HG02678 (cell line): ENCODE measurements at regions not wholly inside any gene's neighbourhood (a gene's known extent, or its start where the extent isn't known, plus 50 kb on each side); places are given as distances from the start of the nearest gene placed in this dataset.

ENCODE experiments used
- ATAC-seq: cut with Tn5 transposase; IDR thresholded peaks from one replicate; pipeline ENCODE4 v1.9.1; 2021; ENCODE audit warnings: mild to moderate bottlenecking, moderate library complexity; ENCODE audit not compliant: unreplicated experiment

GRCh38 chr6:109235481-109236038, 140.3 kb downstream of the CEP57L1 start:
- no peak for ATAC-seq

- no peak for ATAC-seq
Measured at GRCh38 chr6:109230453-109230852, 135.1 kb downstream of the CEP57L1 start.

- ATAC-seq, result no peak
Measured at GRCh38 chr6:109229536-109229935, 134.2 kb downstream of the CEP57L1 start.

GRCh38 chr6:109227646-109228045, 132.3 kb downstream of the CEP57L1 start:
- no peak for ATAC-seq

GRCh38 chr6:109226353-109226752, 131.0 kb downstream of the CEP57L1 start:
- no peak for ATAC-seq

GRCh38 chr6:109225946-109226345, 130.6 kb downstream of the CEP57L1 start:
- no peak for ATAC-seq

- ATAC-seq, result no peak
Measured at GRCh38 chr6:109224994-109225393, 129.7 kb downstream of the CEP57L1 start.

- ATAC-seq, result no peak
Measured at GRCh38 chr6:109224107-109224875, 129.0 kb downstream of the CEP57L1 start.

- ATAC-seq, result no peak
Measured at GRCh38 chr6:109222848-109223247, 127.5 kb downstream of the CEP57L1 start.

- no peak for ATAC-seq
Measured at GRCh38 chr6:109221543-109222195, 126.4 kb downstream of the CEP57L1 start.
